GM19023 (cell line): ENCODE measurements at regions not wholly inside any gene's neighbourhood (a gene's known extent, or its start where the extent isn't known, plus 50 kb on each side); places are given as distances from the start of the nearest gene placed in this dataset.

Source experiments
- ATAC-seq: cut with Tn5 transposase; IDR thresholded peaks from one replicate; pipeline ENCODE4 v1.9.1; 2021; ENCODE audit warnings: mild to moderate bottlenecking, moderate library complexity; ENCODE audit not compliant: unreplicated experiment

DNA sequence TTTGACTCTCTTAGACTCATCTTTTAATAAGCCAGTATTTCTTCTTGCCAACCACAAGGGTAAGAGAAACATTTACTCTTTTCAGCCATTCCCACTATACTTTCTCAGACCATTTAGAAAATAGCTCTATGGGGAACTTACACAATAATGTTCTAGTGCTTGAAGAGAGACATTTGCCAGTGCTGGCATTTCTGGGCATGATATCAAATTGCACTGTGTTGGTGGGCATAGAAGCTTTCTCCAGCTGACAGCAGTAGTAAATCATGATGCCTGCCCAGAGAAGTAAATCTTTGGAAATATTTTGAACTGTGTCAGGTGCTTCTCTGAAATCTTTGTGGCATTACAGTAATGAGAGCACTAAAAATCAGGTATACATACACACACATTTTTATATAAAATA lies 346.6 kb downstream of the CBLN2 start:
- no peak for ATAC-seq

DNA sequence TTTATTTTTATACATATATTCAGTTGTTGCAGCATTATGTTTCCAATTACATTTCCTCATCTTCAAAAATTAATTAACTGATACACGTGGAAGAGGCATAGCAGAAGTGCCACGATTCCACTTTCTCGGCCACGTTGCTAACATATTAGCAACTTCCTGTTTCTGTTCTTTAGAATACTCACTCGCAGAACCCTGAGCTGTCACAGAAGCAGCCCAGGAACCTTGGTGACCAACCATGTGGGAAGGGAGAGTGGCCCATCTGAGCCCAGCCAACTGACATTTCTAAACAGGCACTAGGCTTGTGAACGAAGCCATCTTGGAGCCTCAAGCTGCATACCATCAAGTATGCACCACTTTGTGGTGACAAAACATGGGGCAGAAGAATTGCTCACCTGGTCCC lies 350.1 kb downstream of the CBLN2 start:
- no peak for ATAC-seq

DNA sequence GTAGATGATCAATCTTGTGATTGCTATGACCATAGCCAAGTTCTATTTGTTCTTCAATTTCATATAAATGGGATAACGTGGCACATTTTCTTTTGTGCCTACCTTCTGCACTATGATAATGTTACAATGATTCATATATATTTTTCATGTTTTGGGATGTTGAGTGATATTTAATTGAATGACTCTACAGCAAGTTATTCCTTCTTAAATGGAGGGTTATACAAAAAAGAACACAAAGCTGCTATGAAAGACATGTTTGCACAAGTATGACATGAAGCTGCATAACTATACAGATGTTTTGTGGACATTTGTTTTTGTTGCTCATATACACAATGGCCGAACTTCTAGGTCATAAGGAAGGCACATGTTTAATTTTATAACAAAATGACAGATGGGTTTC lies 356.2 kb downstream of the CBLN2 start:
- no peak for ATAC-seq

DNA sequence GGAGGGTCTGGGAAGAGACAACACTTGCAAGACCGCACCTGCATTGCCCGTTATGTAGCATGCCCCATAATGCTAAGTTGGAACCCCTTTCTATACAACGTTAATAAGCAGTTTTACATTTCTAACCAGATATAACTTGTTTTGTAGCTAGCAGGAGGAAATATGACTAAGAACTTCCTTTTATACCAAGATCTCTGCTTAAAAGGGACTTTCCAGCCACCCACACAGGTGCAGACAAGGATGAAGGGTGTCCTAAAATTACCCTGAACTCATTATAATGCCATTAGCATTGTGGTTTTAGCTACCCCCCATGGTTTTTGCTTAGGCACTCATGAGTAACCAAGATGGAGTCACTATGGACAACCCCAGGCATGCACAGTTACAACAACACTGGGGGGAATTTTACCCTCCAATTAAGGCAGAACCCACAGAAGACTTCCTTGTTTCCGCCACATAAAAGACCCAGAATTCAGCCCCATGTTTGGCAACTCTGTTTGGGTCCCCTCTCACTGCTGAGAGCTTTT lies 362.8 kb downstream of the CBLN2 start:
- ATAC-seq: peak; percentile 88

DNA sequence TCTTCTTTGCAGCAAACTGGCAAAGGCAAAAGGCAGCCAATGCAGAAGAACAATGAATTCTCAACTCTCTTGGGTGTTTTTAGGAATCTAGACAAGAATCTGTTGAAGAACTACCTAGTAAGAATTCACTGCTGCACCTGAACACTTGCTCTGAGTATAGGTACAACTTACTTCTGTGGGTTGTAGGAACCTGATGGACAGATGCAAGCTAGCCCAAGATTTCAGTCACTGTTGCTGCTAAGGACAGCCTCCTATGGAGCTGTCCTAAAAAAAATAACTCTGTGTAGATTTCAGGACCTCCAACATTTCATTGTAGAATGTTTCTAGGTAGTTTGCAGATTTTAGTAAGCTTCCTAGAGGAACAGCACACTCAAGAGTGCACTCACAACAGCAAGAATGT lies 363.5 kb downstream of the CBLN2 start:
- ATAC-seq: peak; percentile 4

DNA sequence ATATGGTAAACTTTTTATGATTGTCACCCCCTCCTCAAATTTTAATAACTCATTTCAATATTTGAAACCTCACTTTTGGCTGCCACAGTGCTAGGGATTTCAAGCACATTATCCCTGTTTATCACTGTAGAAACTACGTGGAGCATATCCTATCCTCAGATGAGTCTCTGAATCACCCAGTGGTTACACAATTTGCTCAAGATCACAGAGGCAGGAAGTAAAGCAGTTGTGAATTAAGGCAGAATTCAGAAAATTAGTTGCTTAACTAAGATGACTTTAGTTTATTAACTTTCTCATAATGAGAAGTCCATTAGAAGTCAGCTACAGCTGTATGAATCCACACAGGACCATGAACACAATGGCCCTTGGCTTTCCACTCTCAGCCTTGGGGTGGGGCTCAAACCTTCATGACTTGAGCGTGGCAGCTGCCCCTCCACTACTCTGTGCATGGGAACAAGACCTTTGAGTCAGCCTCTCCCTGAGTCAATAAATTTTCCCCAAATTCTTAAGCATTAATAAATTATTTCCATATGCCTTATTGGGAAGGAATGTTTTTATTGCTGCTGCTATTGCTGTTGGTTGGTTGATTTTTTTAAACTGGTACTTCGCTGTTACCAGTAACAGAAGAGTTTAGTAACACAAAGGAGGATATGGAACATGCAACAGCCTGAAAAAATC lies 369.0 kb downstream of the CBLN2 start:
- ATAC-seq: no peak

DNA sequence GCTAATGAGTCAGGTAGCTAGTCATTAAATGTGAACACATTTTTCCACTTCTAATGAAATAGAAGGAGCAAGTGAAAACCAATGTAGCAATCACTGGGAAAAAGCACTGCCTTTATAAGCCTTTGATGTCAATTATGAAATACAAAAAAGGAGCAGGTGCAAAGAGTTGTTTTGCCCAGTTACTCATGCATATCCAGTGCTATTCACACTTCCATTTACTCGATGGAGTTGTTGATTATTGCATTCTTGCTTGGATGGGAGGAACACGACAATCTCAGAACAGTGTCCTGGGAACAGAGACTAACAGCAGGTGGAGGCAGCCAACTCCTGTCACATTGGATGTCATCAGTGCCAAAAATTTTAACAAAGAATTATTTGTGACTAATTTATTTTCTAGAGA lies 372.5 kb downstream of the CBLN2 start:
- no peak for ATAC-seq

DNA sequence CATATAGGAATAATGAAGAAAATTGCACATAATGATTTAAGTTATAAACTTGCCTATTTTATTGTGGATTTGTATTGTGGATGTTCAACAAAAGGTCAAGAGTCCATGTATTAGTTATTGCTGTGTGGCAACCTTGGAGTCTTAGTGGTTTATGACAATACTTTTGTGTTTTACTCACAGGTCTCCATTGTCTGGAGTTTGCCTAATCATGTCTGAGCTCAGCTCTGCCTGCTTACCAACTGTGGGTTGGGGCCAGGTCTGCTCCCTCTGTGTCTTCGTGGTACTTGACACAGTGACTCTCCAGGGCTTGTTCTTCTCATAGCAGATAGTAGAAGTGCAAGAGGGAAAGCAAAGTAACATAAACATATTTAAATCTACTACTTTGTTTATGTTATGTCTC lies 382.5 kb downstream of the CBLN2 start:
- ATAC-seq: no peak

DNA sequence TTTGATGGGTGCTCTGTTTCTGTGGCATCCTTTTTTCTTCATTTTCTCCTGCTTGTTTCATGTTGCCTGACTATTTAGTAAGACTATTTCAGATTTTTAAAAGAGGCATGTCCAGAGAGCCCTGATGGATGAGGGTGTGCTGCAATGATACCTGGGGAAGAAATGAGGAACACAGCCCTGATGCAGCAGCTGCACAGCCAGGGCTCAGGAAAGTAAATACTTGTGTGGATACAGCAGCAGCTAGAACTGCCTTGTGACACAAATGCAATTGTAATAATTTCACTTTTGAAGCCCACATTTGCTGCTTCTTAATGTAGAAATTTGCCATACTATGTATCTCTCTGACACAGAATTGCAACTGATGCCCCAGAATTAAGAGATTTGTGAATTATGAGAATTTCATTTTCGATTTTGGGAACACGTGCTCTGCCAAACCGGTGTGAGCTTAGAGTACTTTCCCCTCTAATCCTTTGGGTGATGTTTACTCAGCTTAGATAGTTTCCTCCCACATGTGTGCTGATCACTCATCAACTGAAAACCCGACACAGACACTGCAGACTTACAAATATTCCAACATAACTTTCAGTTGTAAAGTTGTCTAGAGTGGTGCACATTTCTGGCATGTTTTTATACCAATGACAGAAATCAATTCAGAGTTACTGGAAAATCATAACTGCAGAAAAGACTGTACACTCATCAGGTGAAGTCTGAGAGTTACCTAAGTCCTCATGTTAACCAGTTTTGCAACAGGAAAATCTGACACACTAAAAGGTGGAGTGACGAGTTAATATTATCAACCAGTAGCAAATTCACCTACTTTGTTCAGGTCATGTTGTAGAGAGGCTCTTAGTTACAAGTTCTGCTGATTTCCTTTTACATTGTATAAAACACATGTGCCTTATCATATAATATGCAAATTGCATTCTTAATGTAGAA lies 383.4 kb downstream of the CBLN2 start:
- ATAC-seq: peak; percentile 70

DNA sequence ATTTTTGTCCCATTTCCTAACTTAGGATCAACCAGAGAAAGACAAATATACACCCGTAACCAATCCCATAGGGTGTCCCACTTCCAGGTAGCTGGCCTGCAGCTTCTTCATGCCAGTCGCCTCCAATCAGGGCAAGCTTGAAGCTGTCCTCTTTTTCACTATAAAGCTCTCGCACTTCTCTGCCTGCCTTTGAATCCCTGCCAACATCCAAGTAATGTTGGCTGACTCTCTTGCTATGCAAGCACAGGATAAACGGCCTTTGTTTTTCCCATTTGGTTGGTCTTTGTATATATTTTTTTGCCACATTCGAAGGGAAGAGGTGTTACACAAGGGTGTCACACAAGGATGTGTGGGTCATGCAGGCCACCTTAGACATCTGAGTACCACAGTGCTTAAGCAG lies 388.8 kb downstream of the CBLN2 start:
- no peak for ATAC-seq

DNA sequence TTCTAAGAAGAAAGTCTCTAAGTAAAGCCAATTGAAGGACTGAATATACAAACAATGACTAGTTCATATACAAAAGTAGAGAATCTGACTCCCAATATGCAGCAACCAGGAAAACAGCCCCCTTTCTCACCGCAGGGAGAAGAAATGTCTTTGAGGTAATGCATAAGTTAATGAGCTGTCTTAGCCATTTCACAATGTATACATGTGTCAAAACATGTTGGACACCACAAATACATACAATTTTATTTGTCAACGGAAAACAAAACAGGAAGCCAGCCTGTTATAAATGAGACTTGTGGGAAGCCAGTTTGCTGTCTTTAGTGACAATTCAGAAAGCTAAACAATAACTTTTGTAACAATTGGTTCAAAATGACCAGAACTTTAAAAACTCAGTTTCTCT lies 389.2 kb downstream of the CBLN2 start:
- no peak for ATAC-seq

DNA sequence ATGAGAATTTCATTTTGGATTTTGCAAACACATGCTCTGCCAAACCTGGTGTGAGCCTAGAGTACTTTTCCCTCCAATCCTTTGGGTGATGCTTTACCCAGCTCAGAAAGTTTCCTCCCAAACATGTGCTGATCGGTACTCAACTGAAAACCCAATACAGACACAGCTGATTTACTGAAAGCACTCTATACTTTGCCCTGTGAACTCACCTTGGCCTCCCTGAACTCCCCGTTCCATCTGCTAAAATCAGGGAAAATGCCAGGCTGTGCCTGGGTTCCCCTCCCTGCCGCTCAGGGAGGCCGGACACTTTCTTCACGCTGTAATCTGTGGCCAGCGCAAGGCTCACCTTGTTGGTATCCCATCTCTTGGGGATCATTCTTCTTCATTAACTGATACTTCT lies 391.2 kb downstream of the CBLN2 start:
- no peak for ATAC-seq

DNA sequence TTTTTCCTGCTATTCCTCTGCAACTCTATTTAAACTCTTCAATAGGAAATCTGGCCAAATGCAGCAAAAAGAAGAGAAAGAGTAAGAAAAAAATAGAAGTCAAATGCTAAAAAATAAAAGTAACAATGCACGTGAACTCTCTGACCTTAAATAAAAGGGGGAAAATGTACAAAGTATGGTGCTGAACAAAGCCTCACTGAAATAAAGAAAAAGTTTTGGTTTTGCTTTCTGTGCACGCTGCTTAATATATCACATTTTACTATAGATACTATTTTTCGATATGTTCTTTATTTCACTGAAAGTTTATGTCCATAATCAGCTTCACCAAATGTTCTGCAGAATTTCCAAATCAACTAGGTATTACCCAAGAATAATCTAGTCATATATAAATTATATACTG lies 396.3 kb downstream of the CBLN2 start:
- no peak for ATAC-seq

DNA sequence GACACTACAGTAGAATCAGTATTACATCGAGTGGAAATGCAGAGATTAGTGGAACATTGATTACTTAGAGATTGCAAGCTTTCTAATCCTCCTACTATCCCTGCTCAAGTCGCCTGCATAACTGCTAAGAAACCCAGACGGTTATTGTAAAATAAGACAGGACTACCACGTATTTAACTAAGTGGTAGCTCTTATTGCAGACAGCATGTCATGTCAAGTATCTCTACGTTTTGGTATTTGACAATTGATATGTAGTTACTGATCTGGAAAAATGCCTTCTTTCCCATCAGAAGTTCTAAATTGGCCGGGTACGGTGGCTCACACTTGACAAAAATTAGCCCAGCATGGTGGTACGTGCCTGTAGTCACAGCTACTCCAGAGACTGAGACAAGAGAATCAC lies 404.1 kb downstream of the CBLN2 start:
- ATAC-seq: no peak

DNA sequence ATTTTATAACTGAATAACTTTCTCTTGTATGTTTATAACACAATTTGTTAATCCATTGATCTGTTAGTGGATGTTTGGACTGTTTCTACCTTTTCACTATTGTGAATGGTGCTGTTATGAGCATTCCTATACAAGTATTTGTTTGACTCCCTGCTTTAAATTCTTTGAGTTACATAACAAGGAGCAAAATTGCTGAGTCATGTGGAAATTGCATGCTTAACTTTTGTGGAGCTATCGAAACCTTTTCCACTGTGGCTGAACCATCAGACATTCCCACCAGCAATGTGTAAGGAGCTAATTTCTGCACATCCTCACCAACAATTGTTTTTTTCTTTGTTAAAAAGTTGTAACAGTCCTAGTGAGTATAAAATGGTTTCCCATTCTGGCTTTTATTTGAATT lies 415.5 kb downstream of the CBLN2 start:
- ATAC-seq: no peak

DNA sequence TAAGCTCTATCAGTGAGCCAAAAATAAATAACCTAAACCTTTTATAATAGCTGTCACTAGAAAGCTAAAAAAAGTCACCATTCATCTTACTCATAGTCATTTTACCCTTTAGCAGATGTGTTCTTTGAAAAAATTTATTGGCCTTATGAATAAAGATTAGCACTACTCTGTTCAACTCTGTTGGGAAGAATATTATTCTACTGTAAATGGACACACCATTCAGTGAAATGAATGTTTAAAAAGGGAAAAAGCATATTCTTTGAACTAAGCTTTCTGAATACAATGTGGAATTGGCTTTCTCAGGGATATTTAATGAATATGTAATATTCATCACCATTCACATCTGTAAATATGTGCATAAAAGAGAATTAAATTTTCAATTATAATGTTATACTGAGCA lies 422.0 kb downstream of the CBLN2 start:
- no peak for ATAC-seq

DNA sequence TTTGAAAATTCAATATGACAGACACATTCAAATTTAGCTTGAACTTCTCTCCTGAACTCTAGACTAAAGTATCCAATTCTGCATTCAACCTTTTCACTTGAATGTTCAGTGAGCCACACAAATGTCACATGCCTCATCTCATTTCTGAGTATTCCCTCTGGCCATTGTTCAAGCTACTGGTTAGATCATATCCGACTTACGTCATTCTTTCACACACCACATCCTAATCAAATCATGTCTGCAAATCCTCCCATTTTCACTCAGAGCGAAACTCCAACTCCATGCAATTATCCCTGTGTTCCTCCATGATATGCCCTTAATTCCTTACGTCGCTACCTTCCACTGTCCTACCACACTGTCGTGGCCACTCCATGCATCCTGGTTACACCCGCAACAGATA lies 425.1 kb downstream of the CBLN2 start:
- no peak for ATAC-seq

DNA sequence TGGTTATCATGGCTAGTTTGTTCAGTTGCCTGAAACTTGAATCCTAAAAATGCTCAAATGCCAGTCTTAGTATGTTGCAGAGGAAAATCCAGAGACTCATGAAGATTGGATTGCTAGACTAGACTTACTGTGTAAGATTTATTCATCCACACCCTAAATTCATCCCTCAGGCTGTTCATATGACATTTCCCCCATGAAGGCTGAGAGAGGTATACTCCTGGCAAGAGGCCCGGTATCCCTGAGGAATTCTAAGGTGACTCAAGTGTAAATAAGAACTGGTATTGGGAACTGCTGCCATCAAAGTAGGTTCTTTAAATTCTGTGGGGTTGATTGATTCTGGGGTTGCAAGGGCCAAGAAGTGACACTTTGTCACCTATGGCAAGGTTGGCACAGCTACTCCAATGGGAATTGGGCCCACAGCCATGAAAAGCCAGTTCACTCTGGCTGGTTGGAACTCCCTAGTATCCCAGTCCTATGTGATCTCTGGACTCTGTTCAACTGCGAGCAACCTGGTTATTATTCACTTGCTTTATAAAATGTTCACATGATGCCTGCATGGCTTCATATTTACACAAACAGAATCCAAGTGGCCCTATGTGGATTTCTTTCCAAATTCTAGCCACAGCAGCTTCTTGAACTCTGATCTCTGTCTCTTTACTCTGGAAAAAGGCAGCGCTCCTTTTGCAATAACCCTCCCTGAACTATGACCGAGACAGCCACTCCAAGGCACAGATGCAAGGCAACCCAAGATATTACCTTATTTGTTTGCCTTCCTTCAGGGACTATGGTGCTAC lies 429.1 kb downstream of the CBLN2 start:
- no peak for ATAC-seq

DNA sequence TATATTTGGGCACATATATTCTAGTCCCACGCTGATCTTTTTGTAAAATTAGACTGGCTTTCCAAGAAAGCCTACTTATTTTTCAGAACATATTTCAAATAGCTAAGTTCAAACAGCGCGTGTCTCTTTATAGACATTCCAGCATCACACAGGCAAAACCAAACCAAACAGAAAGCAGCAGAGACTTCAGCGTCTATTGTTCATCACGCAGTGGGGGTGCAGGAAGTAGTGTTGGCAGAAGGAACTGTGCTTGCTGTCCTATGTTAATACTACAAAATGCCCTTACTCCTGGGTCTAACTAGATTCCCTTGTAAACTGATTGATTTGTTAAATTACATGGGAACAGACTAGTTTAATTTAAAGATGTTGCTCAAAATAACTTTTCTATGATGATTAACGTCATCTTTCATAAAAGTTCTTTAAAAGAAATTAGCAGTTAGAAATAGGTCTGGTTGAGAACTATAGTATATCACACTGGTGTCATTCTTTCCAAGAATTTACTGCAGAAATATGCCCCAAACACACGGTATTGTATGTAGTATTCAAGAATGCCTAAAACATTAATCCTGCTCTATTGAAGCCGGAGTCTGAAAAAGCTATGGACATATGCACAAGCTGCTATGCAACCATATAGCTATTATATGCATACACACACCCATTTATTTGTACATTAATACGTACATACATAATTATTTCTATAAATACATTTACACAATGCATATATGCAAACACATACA lies 436.3 kb downstream of the CBLN2 start:
- no peak for ATAC-seq

DNA sequence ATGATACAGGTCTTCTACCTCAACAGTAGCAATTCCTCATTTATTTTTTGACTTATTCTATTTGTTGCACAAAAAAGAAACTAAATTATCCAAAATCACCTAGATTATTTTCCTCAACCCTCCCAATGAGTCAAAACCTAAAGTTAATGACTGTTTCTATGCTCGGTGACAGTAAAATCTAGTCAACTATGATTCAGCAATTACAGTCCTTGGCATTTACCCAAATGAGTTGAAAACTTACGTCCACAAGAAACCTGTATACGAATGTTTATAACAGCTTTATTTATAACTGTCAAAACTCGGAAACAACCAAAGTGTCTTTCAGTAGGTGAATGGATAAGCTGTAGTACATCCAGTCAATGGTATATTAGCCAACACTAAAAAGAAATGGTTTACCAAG lies 439.3 kb downstream of the CBLN2 start:
- ATAC-seq: no peak

DNA sequence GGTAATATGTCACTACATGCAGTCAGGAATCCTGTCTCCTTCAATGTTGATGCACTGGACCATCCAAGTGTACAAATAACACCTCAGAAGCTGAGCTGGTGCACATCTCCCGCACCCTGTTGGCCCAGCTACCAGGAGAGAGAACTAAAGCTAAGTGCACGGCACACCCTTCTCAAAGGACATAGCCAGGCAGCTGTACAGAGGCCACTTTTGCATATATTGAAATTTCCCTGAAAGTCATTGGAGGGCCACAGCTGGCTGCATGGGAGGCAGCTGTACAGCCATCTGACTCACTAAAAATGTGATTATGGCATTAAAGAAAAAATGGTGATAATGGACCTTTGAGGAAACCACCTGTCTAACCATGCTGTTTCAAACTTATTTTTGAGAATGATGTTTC lies 441.7 kb downstream of the CBLN2 start:
- no peak for ATAC-seq
